GM18511 (cell line): ENCODE measurements at regions not wholly inside any gene's neighbourhood (a gene's known extent, or its start where the extent isn't known, plus 50 kb on each side); places are given as distances from the start of the nearest gene placed in this dataset.

Source experiments
- ATAC-seq: cut with Tn5 transposase; IDR thresholded peaks from one replicate; pipeline ENCODE4 v1.9.1; 2021; ENCODE audit warnings: mild to moderate bottlenecking, moderate library complexity; ENCODE audit not compliant: unreplicated experiment

- ATAC-seq, result no peak
Measured at GRCh38 chr3:80252113-80252512, 484.3 kb upstream of the ROBO1 start.

- ATAC-seq, result no peak
Measured at GRCh38 chr3:80247766-80248165, 480.0 kb upstream of the ROBO1 start.

GRCh38 chr3:80244390-80244789, 476.6 kb upstream of the ROBO1 start:
- no peak for ATAC-seq

GRCh38 chr3:80241791-80242190, 474.0 kb upstream of the ROBO1 start:
- no peak for ATAC-seq

GRCh38 chr3:80239301-80239700, 471.5 kb upstream of the ROBO1 start:
- ATAC-seq, result no peak

- ATAC-seq, result no peak
Measured at GRCh38 chr3:80238606-80239005, 470.8 kb upstream of the ROBO1 start.

- ATAC-seq, result no peak
Measured at GRCh38 chr3:80238152-80238551, 470.4 kb upstream of the ROBO1 start.

GRCh38 chr3:80234706-80235105, 466.9 kb upstream of the ROBO1 start:
- no peak for ATAC-seq

- no peak for ATAC-seq
Measured at GRCh38 chr3:80233576-80233975, 465.8 kb upstream of the ROBO1 start.

GRCh38 chr3:80232760-80233159, 465.0 kb upstream of the ROBO1 start:
- no peak for ATAC-seq

- ATAC-seq, result no peak
Measured at GRCh38 chr3:80230962-80231361, 463.2 kb upstream of the ROBO1 start.

GRCh38 chr3:80227216-80227615, 459.4 kb upstream of the ROBO1 start:
- no peak for ATAC-seq

- ATAC-seq, result no peak
Measured at GRCh38 chr3:80215191-80215590, 447.4 kb upstream of the ROBO1 start.

- ATAC-seq, result no peak
Measured at GRCh38 chr3:80213086-80213485, 445.3 kb upstream of the ROBO1 start.

- ATAC-seq, result no peak
Measured at GRCh38 chr3:80192936-80193335, 425.1 kb upstream of the ROBO1 start.

GRCh38 chr3:80190051-80190450, 422.3 kb upstream of the ROBO1 start:
- no peak for ATAC-seq

- no peak for ATAC-seq
Measured at GRCh38 chr3:80187981-80188380, 420.2 kb upstream of the ROBO1 start.

GRCh38 chr3:80159990-80160506, 392.2 kb upstream of the ROBO1 start:
- no peak for ATAC-seq

- ATAC-seq, result no peak
Measured at GRCh38 chr3:80158332-80158731, 390.5 kb upstream of the ROBO1 start.

- ATAC-seq, result no peak
Measured at GRCh38 chr3:80157546-80157945, 389.7 kb upstream of the ROBO1 start.

GRCh38 chr3:80152692-80153091, 384.9 kb upstream of the ROBO1 start:
- no peak for ATAC-seq

GRCh38 chr3:80142714-80143113, 374.9 kb upstream of the ROBO1 start:
- no peak for ATAC-seq

GRCh38 chr3:80141557-80141956, 373.8 kb upstream of the ROBO1 start:
- ATAC-seq, result no peak

- ATAC-seq, result no peak
Measured at GRCh38 chr3:80116281-80116680, 348.5 kb upstream of the ROBO1 start.
